GM12878 (cell line): ENCODE measurements at regions not wholly inside any gene's neighbourhood (a gene's known extent, or its start where the extent isn't known, plus 50 kb on each side); places are given as distances from the start of the nearest gene placed in this dataset.
A peak's percentile ranks its signal among the peaks of the same experiment; 100 is the strongest.

ENCODE experiments used
- ATAC-seq: fragments of 200-7000 bp; cut with Tn5 transposase; 3 replicates; pipeline ENCODE4 v1.9.1; 2020; ENCODE audit warnings: mild to moderate bottlenecking, moderate library complexity
- BruUV-seq: library from RNA; stranded (reverse); fragments of 400-500 nt; replicated peaks from 2 replicates; lab custom pipeline; 2021; lab: Mats Ljungman, UMichigan
- CTCF ChIA-PET: fragments of 300-600 bp; sonication (Branson Sonifier 250); formaldehyde crosslinking; extraction: SDS; loops from one replicate; lab custom pipeline; 2021; ENCODE audit warnings: inconsistent platforms; lab: Yijun Ruan, JAX
- POLR2A ChIA-PET: fragments of 350-600 bp; formaldehyde crosslinking; extraction: SDS; loops from one replicate; lab custom pipeline; 2021; ENCODE audit warnings: inconsistent platforms; lab: Charles Lee
- RAD21 ChIA-PET: fragments of 300-600 bp; sonication (Branson Sonifier 250); formaldehyde crosslinking; loops from one replicate; lab custom pipeline; 2023; ENCODE audit warnings: antibody characterized with exemption; ENCODE audit not compliant: unreplicated experiment; lab: Charles Lee
- SMC1A ChIA-PET: fragments of 300-600 bp; sonication (Branson Sonifier 250); formaldehyde crosslinking; loops from one replicate; lab custom pipeline; 2023; ENCODE audit not compliant: unreplicated experiment, uncharacterized antibody; lab: Charles Lee
- DNase-seq: peaks from one replicate; pipeline ENCODE4 v3.0.0-alpha.2; 2011; ENCODE audit warnings: low read depth, low spot score
- FAIRE-seq: peaks from 3 replicates; lab custom pipeline; 2011; peaks lifted over from hg19 to GRCh38; lab: Jason Lieb, UNC
- H2AFZ ChIP-seq: 2 replicates; pipeline ENCODE4 v1.6.0; 2011; ENCODE audit warnings: low read depth, low read length, control low read depth; ENCODE audit not compliant: control insufficient read depth
- H3K27ac ChIP-seq: 2 replicates; pipeline ENCODE4 v1.5.1; 2011; ENCODE audit warnings: control low read depth; ENCODE audit not compliant: control insufficient read depth, insufficient read depth
- H3K27me3 ChIP-seq, 2 experiments: replicated peaks in 1 of 2; 2 replicates each; pipeline versions ENCODE4 v1.6.0 to v1.6.1; 2011; ENCODE audit warnings: low read length in 1 of 2; ENCODE audit not compliant: control insufficient read depth in 2 of 2, insufficient read depth in 2 of 2
- H3K36me3 ChIP-seq, 2 experiments: 2 replicates each; pipeline ENCODE4 v1.5.1; 2011; ENCODE audit warnings: low read length in 1 of 2; ENCODE audit not compliant: control insufficient read depth in 2 of 2, insufficient read depth in 2 of 2
- H3K4me1 ChIP-seq: 2 replicates; pipeline ENCODE4 v1.6.1; 2011; ENCODE audit warnings: mild to moderate bottlenecking, low read length, moderate library complexity, mixed read lengths; ENCODE audit not compliant: control insufficient read depth, insufficient read depth
- H3K4me2 ChIP-seq: 2 replicates; pipeline ENCODE4 v1.6.0; 2011; ENCODE audit warnings: control low read depth; ENCODE audit not compliant: control insufficient read depth, insufficient read depth
- H3K4me3 ChIP-seq: fragments of 200-600 bp; sonication (generic); 2 replicates; pipeline ENCODE4 v1.5.1; 2016
- H3K79me2 ChIP-seq: 2 replicates; pipeline ENCODE4 v1.6.0; 2011; ENCODE audit warnings: low read length; ENCODE audit not compliant: control insufficient read depth, insufficient read depth
- H3K9ac ChIP-seq: 2 replicates; pipeline ENCODE4 v1.8.0; 2011; ENCODE audit warnings: low read length, control low read depth, mixed read lengths; ENCODE audit not compliant: control insufficient read depth, insufficient read depth
- H3K9me3 ChIP-seq: replicated peaks from 3 replicates; pipeline ENCODE4 v1.5.1; 2011; ENCODE audit warnings: mild to moderate bottlenecking, low read length; ENCODE audit not compliant: control insufficient read depth, insufficient read depth
- H4K20me1 ChIP-seq: 2 replicates; pipeline ENCODE4 v1.6.0; 2011; ENCODE audit not compliant: control insufficient read depth, insufficient read depth
- CEBPB ChIP-seq, 2 experiments: fragments of 150-350 bp in 1 of 2; IDR thresholded peaks; 2 replicates each; pipeline ENCODE4 v1.6.1; 2012 to 2014; ENCODE audit warnings: low read depth in 2 of 2, low read length in 2 of 2, borderline replicate concordance in 1 of 2, inconsistent platforms in 1 of 2
- CUX1 ChIP-seq: IDR thresholded peaks from 2 replicates; pipeline ENCODE4 v1.6.1; 2012; ENCODE audit warnings: improper control_type of control experiment, low read depth, low read length; ENCODE audit not compliant: insufficient replicate concordance
- EP300 ChIP-seq, 2 experiments: fragments of 150-350 bp in 1 of 2; IDR thresholded peaks; 2 replicates each; pipeline ENCODE4 v1.6.1; 2011 to 2012; ENCODE audit warnings: low read depth in 2 of 2, low read length in 2 of 2, borderline replicate concordance in 1 of 2, improper control_type of control experiment in 1 of 2, inconsistent platforms in 1 of 2; ENCODE audit not compliant: control insufficient read depth in 1 of 2
- MEF2B ChIP-seq: fragments of 450-650 bp; IDR thresholded peaks from 2 replicates; pipeline ENCODE4 v1.6.1; 2018; ENCODE audit warnings: mild to moderate bottlenecking, moderate library complexity; ENCODE audit not compliant: partially characterized antibody, poor library complexity, severe bottlenecking
- MTA2 ChIP-seq: fragments of 450-650 bp; IDR thresholded peaks from 2 replicates; pipeline ENCODE4 v1.6.1; 2016; ENCODE audit warnings: low read depth, mild to moderate bottlenecking, moderate library complexity
- NFYA ChIP-seq: IDR thresholded peaks from 2 replicates; pipeline ENCODE4 v1.6.1; 2011; ENCODE audit warnings: low read depth, mild to moderate bottlenecking, low read length, improper control_type of control experiment, borderline replicate concordance
- NR2F1 ChIP-seq: fragments of 450-650 bp; conservative IDR thresholded peaks from 2 replicates; pipeline ENCODE4 v1.6.1; 2017; ENCODE audit warnings: mild to moderate bottlenecking
- RB1 ChIP-seq: fragments of 450-650 bp; formaldehyde crosslinking; IDR thresholded peaks from 2 replicates; pipeline ENCODE4 v1.6.1; 2017; ENCODE audit warnings: mild to moderate bottlenecking, borderline replicate concordance
- REST ChIP-seq: IDR thresholded peaks from 2 replicates; pipeline ENCODE4 v1.6.1; 2012; ENCODE audit warnings: mild to moderate bottlenecking, low read depth, low read length
- RUNX3 ChIP-seq: IDR thresholded peaks from 2 replicates; pipeline ENCODE4 v1.6.1; 2012; ENCODE audit warnings: low read length, inconsistent platforms
- SPI1 ChIP-seq: IDR thresholded peaks from 2 replicates; pipeline ENCODE4 v1.6.1; 2011; ENCODE audit warnings: low read depth, mild to moderate bottlenecking, low read length, moderate library complexity, borderline replicate concordance; ENCODE audit not compliant: insufficient read depth
- YBX1 ChIP-seq: fragments of 450-650 bp; IDR thresholded peaks from 2 replicates; pipeline ENCODE4 v1.6.1; 2016; ENCODE audit warnings: antibody characterized with exemption
- WGBS: methylation state at CpG from one replicate; pipeline ENCODE4 v1.1.6; 2016; ENCODE audit warnings: low lambda C conversion rate; ENCODE audit not compliant: insufficient replicate concordance, insufficient coverage; ENCODE audit errors: missing lambda C conversion rate; 5-methylcytosine and 5-hydroxymethylcytosine counted together
- in situ Hi-C: fragments of 300-500 bp; cut with MboI; formaldehyde crosslinking; loops from 9 replicates; pipeline ENCODE4 v1.14.3; 2018; ENCODE audit warnings: mixed read lengths
- intact Hi-C: fragments of 100-400 bp; cut with micrococcal nuclease; formaldehyde crosslinking; loops from one replicate; pipeline ENCODE4 v1.14.2; 2022; ENCODE audit not compliant: unreplicated experiment
- TF ChIP-seq, protein P1 (sequence below): fragments of 450-650 bp; IDR thresholded peaks from 2 replicates; pipeline ENCODE4 v1.6.1; 2017; ENCODE audit warnings: mild to moderate bottlenecking, low read depth, inconsistent platforms; ENCODE audit not compliant: poor library complexity, severe bottlenecking

DNA sequence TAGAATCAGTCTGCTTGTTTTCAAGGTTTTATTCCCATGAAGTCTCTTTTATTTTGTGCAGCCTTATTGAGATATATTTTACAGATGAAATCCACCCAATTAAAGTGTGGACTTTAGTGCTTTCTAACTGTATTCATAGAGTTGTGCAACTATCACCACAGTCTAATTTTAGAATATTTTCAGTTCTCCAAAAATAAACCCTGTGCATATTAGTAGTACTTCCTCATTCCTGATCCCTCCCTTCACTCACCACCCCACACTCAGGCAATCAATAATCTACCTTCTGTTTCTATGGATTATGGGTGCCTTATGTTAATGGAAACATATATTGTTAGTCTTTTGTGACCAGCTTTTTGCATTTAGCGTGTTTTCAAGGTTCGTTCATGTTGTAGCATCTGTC, 185.7 kb upstream of the TMEM72 start:
- POLR2A ChIA-PET = no interaction called here
- CTCF ChIA-PET = no interaction called here
- no peak overlapping the region for H3K4me3 ChIP-seq
- H2AFZ ChIP-seq = no peak overlapping the region
- no peaks in the 10 kb centered on the region for H3K36me3 ChIP-seq
- WGBS = 94% methylated on average over 2 of the region's 2 CpGs
- H3K4me1 ChIP-seq = peaks cover 10% of the 10 kb centered on the region
- no peaks in the 10 kb centered on the region for H4K20me1 ChIP-seq
- no TSS peak for BruUV-seq
- RAD21 ChIA-PET = no interaction called here
- in situ Hi-C loops (no loop called here), intact Hi-C loops (no loop called here)
- ATAC-seq (peak; percentile 89), DNase-seq (no peak), FAIRE-seq (no peak)
- H3K27me3 ChIP-seq = no peaks in the 10 kb centered on the region
- H3K9ac ChIP-seq = no peak overlapping the region
- SMC1A ChIA-PET = no interaction called here
- no peaks in the 10 kb centered on the region; the same call in 2 of the 3 replicates for H3K9me3 ChIP-seq
- H3K79me2 ChIP-seq = no peaks in the 10 kb centered on the region
- H3K4me2 ChIP-seq = peak overlapping the region; percentile 58
- H3K27ac ChIP-seq = no peak overlapping the region
- 0 out of 2 replicates have a peak, but pooled peaks have one; percentile 13 for TF ChIP-seq NR2F1
- no peak for TF ChIP-seq RB1
- peak in 1 of 2 experiments; percentile 74; a peak in 1 of 4 replicates for TF ChIP-seq CEBPB (IDR thresholded peaks at IDR 0.05; ENCODE audit: borderline replicate concordance in 1 of 2, low read depth in 2 of 2, low read length in 2 of 2)
- peak; percentile 42 for TF ChIP-seq RUNX3
- no peak for TF ChIP-seq NFYA
- TF ChIP-seq YBX1 = no peak
- TF ChIP-seq SPI1 = peak; percentile 82
- TF ChIP-seq EP300 (IDR thresholded peaks at IDR 0.05; ENCODE audit: borderline replicate concordance in 1 of 2, control insufficient read depth in 1 of 2, low read depth in 2 of 2, low read length in 2 of 2) = peak in 1 of 2 experiments; percentile 10; a peak in 1 of 4 replicates
- TF ChIP-seq MTA2 = 0 out of 2 replicates have a peak, but pooled peaks have one; percentile 19
- no peak for TF ChIP-seq REST
- TF ChIP-seq, protein P1, sequence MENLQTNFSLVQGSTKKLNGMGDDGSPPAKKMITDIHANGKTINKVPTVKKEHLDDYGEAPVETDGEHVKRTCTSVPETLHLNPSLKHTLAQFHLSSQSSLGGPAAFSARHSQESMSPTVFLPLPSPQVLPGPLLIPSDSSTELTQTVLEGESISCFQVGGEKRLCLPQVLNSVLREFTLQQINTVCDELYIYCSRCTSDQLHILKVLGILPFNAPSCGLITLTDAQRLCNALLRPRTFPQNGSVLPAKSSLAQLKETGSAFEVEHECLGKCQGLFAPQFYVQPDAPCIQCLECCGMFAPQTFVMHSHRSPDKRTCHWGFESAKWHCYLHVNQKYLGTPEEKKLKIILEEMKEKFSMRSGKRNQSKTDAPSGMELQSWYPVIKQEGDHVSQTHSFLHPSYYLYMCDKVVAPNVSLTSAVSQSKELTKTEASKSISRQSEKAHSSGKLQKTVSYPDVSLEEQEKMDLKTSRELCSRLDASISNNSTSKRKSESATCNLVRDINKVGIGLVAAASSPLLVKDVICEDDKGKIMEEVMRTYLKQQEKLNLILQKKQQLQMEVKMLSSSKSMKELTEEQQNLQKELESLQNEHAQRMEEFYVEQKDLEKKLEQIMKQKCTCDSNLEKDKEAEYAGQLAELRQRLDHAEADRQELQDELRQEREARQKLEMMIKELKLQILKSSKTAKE = no peak
- TF ChIP-seq MEF2B = peak; percentile 83
- TF ChIP-seq CUX1 = peak; percentile 33
